ENCODE measurements at regions not wholly inside any gene's neighbourhood (a gene's known extent, or its start where the extent isn't known, plus 50 kb on each side); places are given as distances from the start of the nearest gene placed in this dataset.

GRCh38 chr12:67148265-67148664 is 120.9 kb upstream of the CAND1 start (continued):
- TF ChIP-seq, protein P1, sequence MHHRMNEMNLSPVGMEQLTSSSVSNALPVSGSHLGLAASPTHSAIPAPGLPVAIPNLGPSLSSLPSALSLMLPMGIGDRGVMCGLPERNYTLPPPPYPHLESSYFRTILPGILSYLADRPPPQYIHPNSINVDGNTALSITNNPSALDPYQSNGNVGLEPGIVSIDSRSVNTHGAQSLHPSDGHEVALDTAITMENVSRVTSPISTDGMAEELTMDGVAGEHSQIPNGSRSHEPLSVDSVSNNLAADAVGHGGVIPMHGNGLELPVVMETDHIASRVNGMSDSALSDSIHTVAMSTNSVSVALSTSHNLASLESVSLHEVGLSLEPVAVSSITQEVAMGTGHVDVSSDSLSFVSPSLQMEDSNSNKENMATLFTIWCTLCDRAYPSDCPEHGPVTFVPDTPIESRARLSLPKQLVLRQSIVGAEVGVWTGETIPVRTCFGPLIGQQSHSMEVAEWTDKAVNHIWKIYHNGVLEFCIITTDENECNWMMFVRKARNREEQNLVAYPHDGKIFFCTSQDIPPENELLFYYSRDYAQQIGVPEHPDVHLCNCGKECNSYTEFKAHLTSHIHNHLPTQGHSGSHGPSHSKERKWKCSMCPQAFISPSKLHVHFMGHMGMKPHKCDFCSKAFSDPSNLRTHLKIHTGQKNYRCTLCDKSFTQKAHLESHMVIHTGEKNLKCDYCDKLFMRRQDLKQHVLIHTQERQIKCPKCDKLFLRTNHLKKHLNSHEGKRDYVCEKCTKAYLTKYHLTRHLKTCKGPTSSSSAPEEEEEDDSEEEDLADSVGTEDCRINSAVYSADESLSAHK (CRISPR knock-in tag; IDR thresholded peaks at IDR 0.05; ENCODE audit: borderline replicate concordance) = no peak
- TF ChIP-seq, protein P2, sequence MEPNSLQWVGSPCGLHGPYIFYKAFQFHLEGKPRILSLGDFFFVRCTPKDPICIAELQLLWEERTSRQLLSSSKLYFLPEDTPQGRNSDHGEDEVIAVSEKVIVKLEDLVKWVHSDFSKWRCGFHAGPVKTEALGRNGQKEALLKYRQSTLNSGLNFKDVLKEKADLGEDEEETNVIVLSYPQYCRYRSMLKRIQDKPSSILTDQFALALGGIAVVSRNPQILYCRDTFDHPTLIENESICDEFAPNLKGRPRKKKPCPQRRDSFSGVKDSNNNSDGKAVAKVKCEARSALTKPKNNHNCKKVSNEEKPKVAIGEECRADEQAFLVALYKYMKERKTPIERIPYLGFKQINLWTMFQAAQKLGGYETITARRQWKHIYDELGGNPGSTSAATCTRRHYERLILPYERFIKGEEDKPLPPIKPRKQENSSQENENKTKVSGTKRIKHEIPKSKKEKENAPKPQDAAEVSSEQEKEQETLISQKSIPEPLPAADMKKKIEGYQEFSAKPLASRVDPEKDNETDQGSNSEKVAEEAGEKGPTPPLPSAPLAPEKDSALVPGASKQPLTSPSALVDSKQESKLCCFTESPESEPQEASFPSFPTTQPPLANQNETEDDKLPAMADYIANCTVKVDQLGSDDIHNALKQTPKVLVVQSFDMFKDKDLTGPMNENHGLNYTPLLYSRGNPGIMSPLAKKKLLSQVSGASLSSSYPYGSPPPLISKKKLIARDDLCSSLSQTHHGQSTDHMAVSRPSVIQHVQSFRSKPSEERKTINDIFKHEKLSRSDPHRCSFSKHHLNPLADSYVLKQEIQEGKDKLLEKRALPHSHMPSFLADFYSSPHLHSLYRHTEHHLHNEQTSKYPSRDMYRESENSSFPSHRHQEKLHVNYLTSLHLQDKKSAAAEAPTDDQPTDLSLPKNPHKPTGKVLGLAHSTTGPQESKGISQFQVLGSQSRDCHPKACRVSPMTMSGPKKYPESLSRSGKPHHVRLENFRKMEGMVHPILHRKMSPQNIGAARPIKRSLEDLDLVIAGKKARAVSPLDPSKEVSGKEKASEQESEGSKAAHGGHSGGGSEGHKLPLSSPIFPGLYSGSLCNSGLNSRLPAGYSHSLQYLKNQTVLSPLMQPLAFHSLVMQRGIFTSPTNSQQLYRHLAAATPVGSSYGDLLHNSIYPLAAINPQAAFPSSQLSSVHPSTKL (CRISPR knock-in tag; IDR thresholded peaks at IDR 0.05) = no peak
- TF ChIP-seq ATF7-NPFF (CRISPR knock-in tag; IDR thresholded peaks at IDR 0.05; ENCODE audit: low read depth) (no peak), ZNF143 (CRISPR knock-in tag; IDR thresholded peaks at IDR 0.05) (no peak), ZNF572 (CRISPR knock-in tag; IDR thresholded peaks at IDR 0.05) (no peak), MEIS2 (CRISPR knock-in tag; IDR thresholded peaks at IDR 0.05) (no peak), ZNF782 (CRISPR knock-in tag; IDR thresholded peaks at IDR 0.05; ENCODE audit: borderline replicate concordance) (no peak), CEBPG (CRISPR knock-in tag; IDR thresholded peaks at IDR 0.05) (no peak)
- TF ChIP-seq, protein P3, sequence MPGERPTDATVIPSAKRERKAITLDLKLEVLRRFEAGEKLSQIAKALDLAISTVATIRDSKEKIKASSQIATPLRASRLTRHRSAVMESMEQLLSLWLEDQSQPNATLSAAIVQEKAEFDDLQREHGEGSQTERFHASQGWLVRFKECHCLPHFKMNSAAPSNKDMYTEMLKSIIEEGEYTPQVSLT (CRISPR knock-in tag; IDR thresholded peaks at IDR 0.05; ENCODE audit: borderline replicate concordance, low read depth) = no peak

Measured in HepG2 (cell line).